BLaER1 (cell line): ENCODE measurements at regions not wholly inside any gene's neighbourhood (a gene's known extent, or its start where the extent isn't known, plus 50 kb on each side); places are given as distances from the start of the nearest gene placed in this dataset.

Source experiments
- H3K27ac ChIP-seq: shearing (Covaris generic); formaldehyde crosslinking; 2 replicates; pipeline ENCODE4 v1.8.1; 2022
- H3K27me3 ChIP-seq: shearing (Covaris generic); formaldehyde crosslinking; 2 replicates; pipeline ENCODE4 v1.8.1; 2022
- H3K36me3 ChIP-seq: shearing (Covaris generic); formaldehyde crosslinking; 2 replicates; pipeline ENCODE4 v1.8.1; 2022
- H3K4me1 ChIP-seq: shearing (Covaris generic); formaldehyde crosslinking; 2 replicates; pipeline ENCODE4 v1.8.1; 2022
- H3K4me2 ChIP-seq: shearing (Covaris generic); formaldehyde crosslinking; 2 replicates; pipeline ENCODE4 v1.8.1; 2022
- H3K4me3 ChIP-seq: shearing (Covaris generic); formaldehyde crosslinking; 2 replicates; pipeline ENCODE4 v1.8.1; 2022
- H3K9ac ChIP-seq: shearing (Covaris generic); formaldehyde crosslinking; 2 replicates; pipeline ENCODE4 v1.8.1; 2022
- H3K9me3 ChIP-seq: shearing (Covaris generic); formaldehyde crosslinking; 2 replicates; pipeline ENCODE4 v1.8.1; 2022
- H4K20me1 ChIP-seq: shearing (Covaris generic); formaldehyde crosslinking; 2 replicates; pipeline ENCODE4 v1.8.1; 2022
- Cebpa-rat ChIP-seq: shearing (Covaris generic); IDR thresholded peaks from 2 replicates; pipeline ENCODE4 v1.8.1; 2022

GRCh38 chr22:27540247-27540646, 261.3 kb downstream of the MN1 start:
- Histone ChIP-seq H3K4me2 (no peak overlapping the region), H4K20me1 (no peaks in the 10 kb centered on the region), H3K4me3 (no peak overlapping the region), H3K9ac (no peak overlapping the region), H3K4me1 (peaks cover 36% of the 10 kb centered on the region), H3K27me3 (no peaks in the 10 kb centered on the region), H3K9me3 (no peaks in the 10 kb centered on the region), H3K27ac (no peak overlapping the region), H3K36me3 (no peaks in the 10 kb centered on the region)
- no peak for TF ChIP-seq Cebpa-rat

GRCh38 chr22:27540656-27541396, 260.7 kb downstream of the MN1 start:
- Histone ChIP-seq H4K20me1 (no peaks in the 10 kb centered on the region), H3K27ac (no peak overlapping the region), H3K4me3 (no peak overlapping the region), H3K9me3 (no peaks in the 10 kb centered on the region), H3K9ac (no peak overlapping the region), H3K4me1 (peaks cover 36% of the 10 kb centered on the region), H3K36me3 (no peaks in the 10 kb centered on the region), H3K27me3 (no peaks in the 10 kb centered on the region), H3K4me2 (no peak overlapping the region)
- no peak for TF ChIP-seq Cebpa-rat

- Histone ChIP-seq H3K9ac (no peak overlapping the region), H3K4me2 (peak overlapping the region; percentile 76), H4K20me1 (no peaks in the 10 kb centered on the region), H3K4me1 (peaks cover 36% of the 10 kb centered on the region), H3K27ac (no peak overlapping the region), H3K36me3 (no peaks in the 10 kb centered on the region), H3K9me3 (no peaks in the 10 kb centered on the region), H3K4me3 (no peak overlapping the region), H3K27me3 (no peaks in the 10 kb centered on the region)
- no peak for TF ChIP-seq Cebpa-rat
Measured at GRCh38 chr22:27541836-27542235, 259.7 kb downstream of the MN1 start.

- Histone ChIP-seq H4K20me1 (no peaks in the 10 kb centered on the region), H3K4me3 (no peak overlapping the region), H3K36me3 (no peaks in the 10 kb centered on the region), H3K27me3 (no peaks in the 10 kb centered on the region), H3K4me2 (peak overlapping the region; percentile 76), H3K9me3 (no peaks in the 10 kb centered on the region), H3K27ac (no peak overlapping the region), H3K4me1 (peaks cover 32% of the 10 kb centered on the region), H3K9ac (no peak overlapping the region)
- TF ChIP-seq Cebpa-rat: no peak
Measured at GRCh38 chr22:27542602-27543001, 259.0 kb downstream of the MN1 start.

- no peaks in the 10 kb centered on the region for H3K9me3 ChIP-seq
- H3K9ac ChIP-seq: no peak overlapping the region
- H4K20me1 ChIP-seq: no peaks in the 10 kb centered on the region
- H3K27ac ChIP-seq: no peak overlapping the region
- no peak overlapping the region for H3K4me3 ChIP-seq
- H3K36me3 ChIP-seq: no peaks in the 10 kb centered on the region
- H3K4me1 ChIP-seq: peaks cover 30% of the 10 kb centered on the region
- TF ChIP-seq Cebpa-rat: no peak
- H3K27me3 ChIP-seq: no peaks in the 10 kb centered on the region
- H3K4me2 ChIP-seq: peak overlapping the region; percentile 76
Measured at GRCh38 chr22:27543460-27543859, 258.1 kb downstream of the MN1 start.

GRCh38 chr22:27545085-27545484, 256.5 kb downstream of the MN1 start:
- TF ChIP-seq Cebpa-rat: no peak
- peaks cover 30% of the 10 kb centered on the region for H3K4me1 ChIP-seq
- no peak overlapping the region for H3K4me3 ChIP-seq
- no peak overlapping the region for H3K27ac ChIP-seq
- no peaks in the 10 kb centered on the region for H3K27me3 ChIP-seq
- no peaks in the 10 kb centered on the region for H3K36me3 ChIP-seq
- no peak overlapping the region for H3K4me2 ChIP-seq
- H4K20me1 ChIP-seq: no peaks in the 10 kb centered on the region
- no peak overlapping the region for H3K9ac ChIP-seq
- H3K9me3 ChIP-seq: no peaks in the 10 kb centered on the region

GRCh38 chr22:27546157-27546935, 255.2 kb downstream of the MN1 start:
- no peaks in the 10 kb centered on the region for H4K20me1 ChIP-seq
- H3K4me3 ChIP-seq: no peak overlapping the region
- H3K27me3 ChIP-seq: no peaks in the 10 kb centered on the region
- H3K36me3 ChIP-seq: no peaks in the 10 kb centered on the region
- no peak overlapping the region for H3K27ac ChIP-seq
- H3K9me3 ChIP-seq: no peaks in the 10 kb centered on the region
- H3K4me1 ChIP-seq: peaks cover 29% of the 10 kb centered on the region
- H3K4me2 ChIP-seq: no peak overlapping the region
- no peak for TF ChIP-seq Cebpa-rat
- no peak overlapping the region for H3K9ac ChIP-seq

- H3K4me1 ChIP-seq: no peaks in the 10 kb centered on the region
- H3K4me3 ChIP-seq: no peak overlapping the region
- no peaks in the 10 kb centered on the region for H3K27me3 ChIP-seq
- no peaks in the 10 kb centered on the region for H3K36me3 ChIP-seq
- H3K9me3 ChIP-seq: peaks cover 5% of the 10 kb centered on the region; the same call in 1 of the 2 replicates
- H3K27ac ChIP-seq: no peak overlapping the region
- H4K20me1 ChIP-seq: no peaks in the 10 kb centered on the region
- no peak overlapping the region for H3K9ac ChIP-seq
- no peak overlapping the region for H3K4me2 ChIP-seq
- TF ChIP-seq Cebpa-rat: no peak
Measured at GRCh38 chr22:27551402-27551801, 250.2 kb downstream of the MN1 start.

- H3K27me3 ChIP-seq: no peaks in the 10 kb centered on the region
- no peak for TF ChIP-seq Cebpa-rat
- H3K9me3 ChIP-seq: peaks cover 5% of the 10 kb centered on the region; the same call in 1 of the 2 replicates
- H3K4me2 ChIP-seq: no peak overlapping the region
- no peak overlapping the region for H3K27ac ChIP-seq
- no peaks in the 10 kb centered on the region for H3K36me3 ChIP-seq
- no peaks in the 10 kb centered on the region for H4K20me1 ChIP-seq
- no peak overlapping the region for H3K4me3 ChIP-seq
- H3K9ac ChIP-seq: no peak overlapping the region
- no peaks in the 10 kb centered on the region for H3K4me1 ChIP-seq
Measured at GRCh38 chr22:27552176-27552575, 249.4 kb downstream of the MN1 start.

- Histone ChIP-seq H3K36me3 (no peaks in the 10 kb centered on the region), H4K20me1 (no peaks in the 10 kb centered on the region), H3K4me1 (no peaks in the 10 kb centered on the region), H3K27ac (no peak overlapping the region), H3K9ac (no peak overlapping the region), H3K27me3 (no peaks in the 10 kb centered on the region), H3K4me3 (no peak overlapping the region), H3K9me3 (peaks cover 5% of the 10 kb centered on the region; the same call in 1 of the 2 replicates), H3K4me2 (no peak overlapping the region)
- no peak for TF ChIP-seq Cebpa-rat
Measured at GRCh38 chr22:27552863-27553262, 248.7 kb downstream of the MN1 start.
